A673 (cell line): ENCODE measurements at regions not wholly inside any gene's neighbourhood (a gene's known extent, or its start where the extent isn't known, plus 50 kb on each side); places are given as distances from the start of the nearest gene placed in this dataset.
A peak's percentile ranks its signal among the peaks of the same experiment; 100 is the strongest.

Source experiments
- BruUV-seq: library from RNA; stranded (reverse); fragments of 400-500 nt; replicated peaks from 2 replicates; lab custom pipeline; 2021; lab: Mats Ljungman, UMichigan
- CTCF ChIA-PET: fragments of 300-600 bp; sonication (Branson Sonifier 250); formaldehyde crosslinking; loops from one replicate; lab custom pipeline; 2022; ENCODE audit warnings: antibody characterized with exemption; lab: Charles Lee
- POLR2A ChIA-PET: fragments of 300-600 bp; sonication (Branson Sonifier 250); formaldehyde crosslinking; loops from one replicate; lab custom pipeline; 2022; ENCODE audit warnings: antibody characterized with exemption; ENCODE audit not compliant: low non-redundant PET; lab: Charles Lee
- DNase-seq: peaks from one replicate; pipeline ENCODE4 v3.0.0-alpha.2; 2015; ENCODE audit warnings: low spot score
- H3K27ac ChIP-seq: fragments of 200-600 bp; sonication (generic); 2 replicates; pipeline ENCODE4 v1.5.1; 2016; ENCODE audit warnings: mixed run types, low read depth, mild to moderate bottlenecking, mixed read lengths, antibody characterized with exemption, low read length; ENCODE audit not compliant: poor library complexity, severe bottlenecking
- H3K27me3 ChIP-seq: fragments of 200-600 bp; sonication (generic); replicated peaks from 2 replicates; pipeline ENCODE4 v1.6.1; 2017; ENCODE audit warnings: mixed run types, low read depth, mild to moderate bottlenecking, mixed read lengths, antibody characterized with exemption, low read length; ENCODE audit not compliant: insufficient read depth, poor library complexity
- H3K36me3 ChIP-seq: fragments of 200-600 bp; sonication (generic); 2 replicates; pipeline ENCODE4 v1.6.1; 2016; ENCODE audit warnings: mixed run types, mild to moderate bottlenecking, mixed read lengths, antibody characterized with exemption, low read length; ENCODE audit not compliant: insufficient read depth, poor library complexity, severe bottlenecking
- H3K4me1 ChIP-seq: fragments of 200-600 bp; sonication (generic); 2 replicates; pipeline ENCODE4 v1.6.1; 2017; ENCODE audit warnings: mixed run types, mild to moderate bottlenecking, mixed read lengths, antibody characterized with exemption, low read length; ENCODE audit not compliant: insufficient read depth, poor library complexity, severe bottlenecking
- H3K4me3 ChIP-seq: fragments of 200-600 bp; sonication (generic); 2 replicates; pipeline ENCODE4 v1.5.1; 2016; ENCODE audit warnings: low read depth, mixed run types, mild to moderate bottlenecking, mixed read lengths, low read length; ENCODE audit not compliant: poor library complexity, severe bottlenecking
- H3K9me3 ChIP-seq: fragments of 200-600 bp; sonication (generic); 2 replicates; pipeline ENCODE4 v1.6.1; 2016; ENCODE audit warnings: mixed run types, low read depth, mild to moderate bottlenecking, mixed read lengths, antibody characterized with exemption, low read length; ENCODE audit not compliant: poor library complexity, severe bottlenecking
- EZH2 ChIP-seq: fragments of 200-600 bp; sonication (generic); IDR thresholded peaks from 2 replicates; pipeline ENCODE4 v1.6.1; 2017; ENCODE audit warnings: borderline replicate concordance, low read depth, mild to moderate bottlenecking, mixed read lengths, antibody characterized with exemption, low read length; ENCODE audit not compliant: poor library complexity, severe bottlenecking
- intact Hi-C: fragments of 100-400 bp; cut with micrococcal nuclease; formaldehyde crosslinking; loops from one replicate; pipeline ENCODE4 v1.10.0; 2022; ENCODE audit not compliant: unreplicated experiment
- TF ChIP-seq, protein P1 (sequence below): fragments of 300-800, 200-600 bp; sonication (generic); conservative IDR thresholded peaks from 2 replicates; pipeline ENCODE4 v1.5.1; 2017; ENCODE audit warnings: low read depth, mild to moderate bottlenecking, antibody characterized with exemption, low read length, moderate library complexity, mixed read lengths

DNA sequence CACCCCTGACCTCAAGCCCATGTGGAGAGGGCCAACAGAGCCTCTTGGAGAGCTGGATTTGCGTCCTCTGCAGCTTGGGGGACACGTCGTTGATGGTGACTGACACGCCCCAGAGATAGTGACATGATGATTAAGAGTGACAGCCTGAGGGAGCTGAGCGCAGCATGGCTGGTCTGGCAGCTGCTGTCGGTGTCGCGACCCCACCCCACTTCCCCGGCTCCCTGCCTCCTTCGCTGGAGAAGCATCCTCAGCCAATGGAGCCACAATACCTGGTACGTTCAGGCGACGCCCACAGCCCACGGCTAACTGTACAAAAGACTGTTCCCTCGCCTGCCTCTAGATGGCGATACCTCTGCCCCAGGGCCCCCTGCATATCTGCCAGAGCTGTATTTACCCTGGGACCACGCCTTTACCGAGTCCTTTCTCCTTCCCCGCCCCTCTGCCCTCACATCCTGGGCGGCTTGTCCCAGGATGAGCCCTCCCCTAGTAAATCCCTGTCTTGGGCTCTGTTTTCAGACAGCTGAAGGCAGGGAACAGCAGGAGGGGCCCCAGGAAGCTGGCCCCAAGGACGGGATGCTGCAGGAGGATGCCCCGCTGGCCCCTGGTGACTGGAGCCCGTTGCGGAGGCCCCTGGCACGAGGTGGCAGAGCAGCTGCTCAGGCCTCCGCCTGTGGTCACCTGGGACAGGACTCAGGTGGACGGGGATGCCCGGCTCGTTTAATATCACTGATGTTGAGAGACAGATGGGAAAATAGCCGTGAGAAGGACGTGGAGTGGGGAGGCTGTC lies 90.6 kb downstream of the RPS6KA4 start:
- Histone ChIP-seq H3K4me3 (peak overlapping the region; percentile 39), H3K4me1 (peaks cover 16% of the 10 kb centered on the region), H3K9me3 (no peaks in the 10 kb centered on the region), H3K27ac (no peak overlapping the region), H3K27me3 (no peaks in the 10 kb centered on the region), H3K36me3 (no peaks in the 10 kb centered on the region)
- TF ChIP-seq, protein P1, sequence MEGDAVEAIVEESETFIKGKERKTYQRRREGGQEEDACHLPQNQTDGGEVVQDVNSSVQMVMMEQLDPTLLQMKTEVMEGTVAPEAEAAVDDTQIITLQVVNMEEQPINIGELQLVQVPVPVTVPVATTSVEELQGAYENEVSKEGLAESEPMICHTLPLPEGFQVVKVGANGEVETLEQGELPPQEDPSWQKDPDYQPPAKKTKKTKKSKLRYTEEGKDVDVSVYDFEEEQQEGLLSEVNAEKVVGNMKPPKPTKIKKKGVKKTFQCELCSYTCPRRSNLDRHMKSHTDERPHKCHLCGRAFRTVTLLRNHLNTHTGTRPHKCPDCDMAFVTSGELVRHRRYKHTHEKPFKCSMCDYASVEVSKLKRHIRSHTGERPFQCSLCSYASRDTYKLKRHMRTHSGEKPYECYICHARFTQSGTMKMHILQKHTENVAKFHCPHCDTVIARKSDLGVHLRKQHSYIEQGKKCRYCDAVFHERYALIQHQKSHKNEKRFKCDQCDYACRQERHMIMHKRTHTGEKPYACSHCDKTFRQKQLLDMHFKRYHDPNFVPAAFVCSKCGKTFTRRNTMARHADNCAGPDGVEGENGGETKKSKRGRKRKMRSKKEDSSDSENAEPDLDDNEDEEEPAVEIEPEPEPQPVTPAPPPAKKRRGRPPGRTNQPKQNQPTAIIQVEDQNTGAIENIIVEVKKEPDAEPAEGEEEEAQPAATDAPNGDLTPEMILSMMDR: peak; percentile 97
- no peak for TF ChIP-seq EZH2
- ChIA-PET POLR2A (no interaction called here), CTCF (interaction anchor here (0.6 to 2.9 kb wide), 18 partner anchors 8 to 309 kb away, joined by 3 to 33 read pairs (median 4); partner anchors contain the start of genes FERMT3, PRDX5 and TRMT112)
- intact Hi-C loops: no loop called here
- DNase-seq: peak; percentile 88
- no TSS peak for BruUV-seq

DNA sequence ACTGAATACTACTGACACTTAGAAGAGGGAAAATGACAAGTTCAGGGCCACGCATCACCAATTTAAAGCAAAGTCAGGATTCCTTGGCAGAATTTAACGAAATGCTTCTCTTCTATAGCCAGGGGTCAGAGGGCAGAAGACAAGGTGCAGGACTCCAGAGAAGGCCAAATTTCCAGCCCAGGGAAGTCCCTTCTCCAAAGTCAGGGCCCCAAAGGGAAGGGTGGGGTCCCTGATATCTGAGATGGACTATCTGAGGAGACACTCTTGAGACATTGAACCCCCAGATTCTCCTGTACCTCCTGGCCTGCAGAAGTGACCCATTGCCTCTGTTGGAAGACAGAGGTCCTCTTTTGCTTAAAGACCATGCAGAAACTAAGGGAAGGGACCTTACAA lies 91.2 kb downstream of the RPS6KA4 start:
- DNase-seq: no peak
- TF ChIP-seq EZH2: no peak
- TF ChIP-seq, protein P1: no peak
- intact Hi-C loops: no loop called here
- ChIA-PET POLR2A (no interaction called here), CTCF (interaction anchor here (0.6 to 2.9 kb wide), 6 partner anchors 8 to 255 kb away, joined by 3 to 33 read pairs (median 6); no protein-coding TSS in a partner anchor)
- H3K9me3 ChIP-seq: no peaks in the 10 kb centered on the region
- H3K27me3 ChIP-seq: no peaks in the 10 kb centered on the region
- no peak overlapping the region for H3K4me3 ChIP-seq
- H3K27ac ChIP-seq: no peak overlapping the region
- peaks cover 16% of the 10 kb centered on the region for H3K4me1 ChIP-seq
- no TSS peak for BruUV-seq
- H3K36me3 ChIP-seq: no peaks in the 10 kb centered on the region

DNA sequence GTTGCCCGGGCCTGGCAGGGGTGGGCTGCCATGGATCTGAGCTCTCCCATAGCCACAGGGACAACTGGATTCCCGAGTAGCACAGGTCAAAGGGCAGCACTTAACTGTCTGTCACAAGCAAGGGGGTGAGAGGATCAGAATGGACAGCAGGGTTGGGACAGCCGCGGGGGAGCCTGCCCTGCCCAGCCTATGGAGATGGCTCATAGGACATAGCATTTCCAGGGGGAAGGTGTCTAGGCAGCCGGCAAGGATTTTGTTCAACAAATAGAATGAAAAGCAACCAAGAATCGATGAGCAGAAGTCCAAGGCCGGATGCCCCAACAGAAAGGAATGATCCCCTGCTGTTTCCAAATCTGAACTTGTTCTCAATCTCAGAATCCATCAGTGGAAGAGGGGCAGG lies 92.9 kb downstream of the RPS6KA4 start:
- ChIA-PET POLR2A (no interaction called here), CTCF (interaction anchor here (0.7 kb wide), 1 partner anchor 47 kb away, joined by 3 read pairs; no protein-coding TSS in a partner anchor)
- Histone ChIP-seq H3K4me1 (peaks cover 16% of the 10 kb centered on the region), H3K27ac (no peak overlapping the region), H3K4me3 (no peak overlapping the region), H3K9me3 (no peaks in the 10 kb centered on the region), H3K27me3 (no peaks in the 10 kb centered on the region), H3K36me3 (no peaks in the 10 kb centered on the region)
- intact Hi-C loops: no loop called here
- no peak for TF ChIP-seq EZH2
- TF ChIP-seq, protein P1: no peak
- BruUV-seq: no TSS peak
- DNase-seq: no peak
